GM12872 (cell line): ENCODE measurements at regions not wholly inside any gene's neighbourhood (a gene's known extent, or its start where the extent isn't known, plus 50 kb on each side); places are given as distances from the start of the nearest gene placed in this dataset.

Experiments used
- CTCF ChIP-seq: IDR thresholded peaks from 3 replicates; pipeline ENCODE4 v1.5.1; 2011; ENCODE audit warnings: low read depth, mild to moderate bottlenecking, low read length, moderate library complexity; ENCODE audit not compliant: insufficient read depth

GRCh38 chr10:84844461-84844860 lies 516.1 kb downstream of the CCSER2 start:
- TF ChIP-seq CTCF: no peak

- peak; percentile 46; the same call in 2 of the 3 replicates for TF ChIP-seq CTCF
These were observed 517.4 kb downstream of the CCSER2 start for GRCh38 chr10:84845628-84846261.

GRCh38 chr10:84846658-84847316 lies 518.4 kb downstream of the CCSER2 start:
- no peak for TF ChIP-seq CTCF

GRCh38 chr10:84848967-84849366 lies 520.6 kb downstream of the CCSER2 start:
- no peak for TF ChIP-seq CTCF

GRCh38 chr10:84850826-84851225 lies 522.4 kb downstream of the CCSER2 start:
- TF ChIP-seq CTCF: no peak

- TF ChIP-seq CTCF: no peak
These were observed 526.0 kb downstream of the CCSER2 start for GRCh38 chr10:84854439-84854838.

- TF ChIP-seq CTCF: no peak
These were observed 532.5 kb downstream of the CCSER2 start for GRCh38 chr10:84860855-84861254.
